ENCODE measurements at regions not wholly inside any gene's neighbourhood (a gene's known extent, or its start where the extent isn't known, plus 50 kb on each side); places are given as distances from the start of the nearest gene placed in this dataset.
A peak's percentile ranks its signal among the peaks of the same experiment; 100 is the strongest.

DNA sequence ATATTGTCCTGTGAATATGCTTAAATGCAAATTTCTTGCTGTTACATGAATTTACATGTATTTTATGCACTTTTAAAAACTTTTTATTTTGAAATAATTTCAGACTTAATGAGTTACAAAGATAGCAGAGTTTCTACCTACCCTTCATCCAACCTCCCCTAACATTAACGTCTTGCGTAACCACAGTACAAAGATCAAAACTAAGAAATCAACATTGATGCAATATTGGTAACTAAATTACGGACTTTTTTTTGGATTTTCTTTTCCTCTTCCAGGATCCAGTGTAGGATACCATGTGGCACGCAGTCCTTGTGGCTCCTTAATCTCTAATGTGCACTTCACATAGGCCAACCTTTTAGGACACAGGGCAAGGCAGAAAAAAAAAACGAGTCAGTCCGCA is 124.9 kb downstream of the ABCC12 start (continued):
- TF ChIP-seq SP5 (CRISPR knock-in tag; IDR thresholded peaks at IDR 0.05; ENCODE audit: borderline replicate concordance, low read depth) (no peak), FOXA3 (CRISPR knock-in tag; IDR thresholded peaks at IDR 0.05) (0 out of 2 replicates have a peak, but pooled peaks have one; percentile 28), CEBPG (CRISPR knock-in tag; IDR thresholded peaks at IDR 0.05) (peak; percentile 83), HNF4A (CRISPR knock-in tag; IDR thresholded peaks at IDR 0.05) (peak; percentile 76), ZNF552 (CRISPR knock-in tag; IDR thresholded peaks at IDR 0.05; ENCODE audit: borderline replicate concordance) (no peak), ZNF24 (IDR thresholded peaks at IDR 0.05) (no peak), ZNF703 (CRISPR knock-in tag; IDR thresholded peaks at IDR 0.05; ENCODE audit: borderline replicate concordance) (no peak), HHEX (CRISPR knock-in tag; IDR thresholded peaks at IDR 0.05) (no peak), HNF4G (IDR thresholded peaks at IDR 0.05; ENCODE audit: borderline replicate concordance, low read depth, low read length) (0 out of 2 replicates have a peak, but pooled peaks have one; percentile 14), HNF4G (CRISPR knock-in tag; IDR thresholded peaks at IDR 0.05; ENCODE audit: borderline replicate concordance, low read depth) (no peak), PHF5A (CRISPR knock-in tag; IDR thresholded peaks at IDR 0.05; ENCODE audit: low read depth, unreplicated experiment) (no peak), SAFB2 (CRISPR knock-in tag; IDR thresholded peaks at IDR 0.05; ENCODE audit: borderline replicate concordance, low read depth) (no peak), ZNF75D (CRISPR knock-in tag; IDR thresholded peaks at IDR 0.05; ENCODE audit: borderline replicate concordance) (no peak), SMC3 (IDR thresholded peaks at IDR 0.05; ENCODE audit: low read length) (peak; percentile 2; the same call in 1 of the 2 replicates), MYC (CRISPR knock-in tag; IDR thresholded peaks at IDR 0.05; ENCODE audit: borderline replicate concordance) (no peak), SMAD9 (CRISPR knock-in tag; IDR thresholded peaks at IDR 0.05) (no peak)
- TF ChIP-seq, protein P1, sequence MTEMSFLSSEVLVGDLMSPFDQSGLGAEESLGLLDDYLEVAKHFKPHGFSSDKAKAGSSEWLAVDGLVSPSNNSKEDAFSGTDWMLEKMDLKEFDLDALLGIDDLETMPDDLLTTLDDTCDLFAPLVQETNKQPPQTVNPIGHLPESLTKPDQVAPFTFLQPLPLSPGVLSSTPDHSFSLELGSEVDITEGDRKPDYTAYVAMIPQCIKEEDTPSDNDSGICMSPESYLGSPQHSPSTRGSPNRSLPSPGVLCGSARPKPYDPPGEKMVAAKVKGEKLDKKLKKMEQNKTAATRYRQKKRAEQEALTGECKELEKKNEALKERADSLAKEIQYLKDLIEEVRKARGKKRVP (CRISPR knock-in tag; IDR thresholded peaks at IDR 0.05), result peak in 1 of 2 experiments; percentile 48; a peak in 1 of 4 replicates
- TF ChIP-seq, protein P2, sequence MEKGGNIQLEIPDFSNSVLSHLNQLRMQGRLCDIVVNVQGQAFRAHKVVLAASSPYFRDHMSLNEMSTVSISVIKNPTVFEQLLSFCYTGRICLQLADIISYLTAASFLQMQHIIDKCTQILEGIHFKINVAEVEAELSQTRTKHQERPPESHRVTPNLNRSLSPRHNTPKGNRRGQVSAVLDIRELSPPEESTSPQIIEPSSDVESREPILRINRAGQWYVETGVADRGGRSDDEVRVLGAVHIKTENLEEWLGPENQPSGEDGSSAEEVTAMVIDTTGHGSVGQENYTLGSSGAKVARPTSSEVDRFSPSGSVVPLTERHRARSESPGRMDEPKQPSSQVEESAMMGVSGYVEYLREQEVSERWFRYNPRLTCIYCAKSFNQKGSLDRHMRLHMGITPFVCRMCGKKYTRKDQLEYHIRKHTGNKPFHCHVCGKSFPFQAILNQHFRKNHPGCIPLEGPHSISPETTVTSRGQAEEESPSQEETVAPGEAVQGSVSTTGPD (CRISPR knock-in tag; IDR thresholded peaks at IDR 0.05), result no peak
